Coronary artery (tissue), 2 donors: ENCODE measurements at regions not wholly inside any gene's neighbourhood (a gene's known extent, or its start where the extent isn't known, plus 50 kb on each side); places are given as distances from the start of the nearest gene placed in this dataset.

ENCODE experiments used
- DNase-seq: peaks from one replicate; pipeline ENCODE4 v3.0.0-alpha.2; 2017; ENCODE audit warnings: low spot score
- H3K27ac ChIP-seq, 2 donors: fragments of 200-600 bp; sonication (generic); one replicate each; pipeline ENCODE4 v1.5.1; 2016 to 2019
- H3K4me3 ChIP-seq: fragments of 200-600 bp; sonication (generic); 2 replicates; pipeline ENCODE4 v1.5.1; 2016; ENCODE audit warnings: mild to moderate bottlenecking, moderate library complexity
- TF ChIP-seq, protein P1 (sequence below): fragments of 200-600 bp; sonication (generic); IDR thresholded peaks from one replicate; pipeline ENCODE4 v1.5.1; 2019; ENCODE audit warnings: antibody characterized with exemption

- TF ChIP-seq, protein P1, sequence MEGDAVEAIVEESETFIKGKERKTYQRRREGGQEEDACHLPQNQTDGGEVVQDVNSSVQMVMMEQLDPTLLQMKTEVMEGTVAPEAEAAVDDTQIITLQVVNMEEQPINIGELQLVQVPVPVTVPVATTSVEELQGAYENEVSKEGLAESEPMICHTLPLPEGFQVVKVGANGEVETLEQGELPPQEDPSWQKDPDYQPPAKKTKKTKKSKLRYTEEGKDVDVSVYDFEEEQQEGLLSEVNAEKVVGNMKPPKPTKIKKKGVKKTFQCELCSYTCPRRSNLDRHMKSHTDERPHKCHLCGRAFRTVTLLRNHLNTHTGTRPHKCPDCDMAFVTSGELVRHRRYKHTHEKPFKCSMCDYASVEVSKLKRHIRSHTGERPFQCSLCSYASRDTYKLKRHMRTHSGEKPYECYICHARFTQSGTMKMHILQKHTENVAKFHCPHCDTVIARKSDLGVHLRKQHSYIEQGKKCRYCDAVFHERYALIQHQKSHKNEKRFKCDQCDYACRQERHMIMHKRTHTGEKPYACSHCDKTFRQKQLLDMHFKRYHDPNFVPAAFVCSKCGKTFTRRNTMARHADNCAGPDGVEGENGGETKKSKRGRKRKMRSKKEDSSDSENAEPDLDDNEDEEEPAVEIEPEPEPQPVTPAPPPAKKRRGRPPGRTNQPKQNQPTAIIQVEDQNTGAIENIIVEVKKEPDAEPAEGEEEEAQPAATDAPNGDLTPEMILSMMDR = no peak
- Histone ChIP-seq H3K4me3 (no peak overlapping the region), H3K27ac (no peak overlapping the region)
- DNase-seq = no peak
These were observed 104.5 kb downstream of the NGF start for GRCh38 chr1:115233598-115233997.

GRCh38 chr1:115230281-115230680, 107.8 kb downstream of the NGF start:
- no peak overlapping the region for H3K4me3 ChIP-seq
- TF ChIP-seq, protein P1 = no peak
- H3K27ac ChIP-seq = no peak overlapping the region
- no peak for DNase-seq

DNA sequence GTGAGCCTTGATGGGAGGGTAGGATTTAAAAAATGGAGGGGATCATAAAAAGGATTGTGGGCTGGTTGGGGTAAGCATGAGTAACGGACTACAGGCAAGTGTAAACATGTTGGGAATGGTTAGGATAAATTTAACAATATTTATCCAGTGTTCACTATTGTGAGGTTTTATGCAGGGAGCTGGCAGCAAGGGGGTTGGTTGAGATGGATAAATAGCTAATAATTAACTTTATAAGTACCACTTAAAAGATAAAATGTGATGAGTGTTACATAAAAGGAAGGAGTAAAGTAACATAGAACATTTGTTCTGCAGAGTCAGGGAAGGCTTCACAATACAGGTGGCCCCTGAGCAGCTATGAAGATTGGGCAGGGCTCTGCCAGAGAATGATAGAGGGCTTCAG, 109.0 kb downstream of the NGF start:
- Histone ChIP-seq H3K27ac (no peak overlapping the region), H3K4me3 (no peak overlapping the region)
- TF ChIP-seq, protein P1 = no peak
- DNase-seq = no peak

DNA sequence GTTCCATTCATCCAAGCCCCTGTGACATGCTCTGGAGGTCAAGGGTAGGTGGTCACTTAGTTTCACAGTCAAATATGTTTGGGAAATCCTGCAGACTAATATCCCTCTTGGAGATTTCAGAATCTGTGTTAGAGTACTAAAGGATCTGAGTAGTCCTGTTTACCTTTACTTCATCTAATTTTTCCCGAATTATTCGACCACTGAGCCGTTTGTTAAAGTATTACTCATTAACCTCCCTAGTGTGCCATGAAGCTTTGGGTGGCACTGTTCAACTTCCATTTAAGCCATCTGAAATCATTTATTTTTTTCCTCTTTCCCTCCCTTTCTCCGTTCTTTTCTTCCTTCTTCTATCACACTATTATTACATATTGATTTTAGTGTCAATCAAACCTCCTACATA, 109.9 kb downstream of the NGF start:
- H3K27ac ChIP-seq = no peak overlapping the region
- no peak overlapping the region for H3K4me3 ChIP-seq
- DNase-seq = no peak
- TF ChIP-seq, protein P1 = no peak

GRCh38 chr1:115227346-115228082, 110.5 kb downstream of the NGF start:
- TF ChIP-seq, protein P1 = no peak
- no peak overlapping the region for H3K27ac ChIP-seq
- DNase-seq = no peak
- no peak overlapping the region for H3K4me3 ChIP-seq

DNA sequence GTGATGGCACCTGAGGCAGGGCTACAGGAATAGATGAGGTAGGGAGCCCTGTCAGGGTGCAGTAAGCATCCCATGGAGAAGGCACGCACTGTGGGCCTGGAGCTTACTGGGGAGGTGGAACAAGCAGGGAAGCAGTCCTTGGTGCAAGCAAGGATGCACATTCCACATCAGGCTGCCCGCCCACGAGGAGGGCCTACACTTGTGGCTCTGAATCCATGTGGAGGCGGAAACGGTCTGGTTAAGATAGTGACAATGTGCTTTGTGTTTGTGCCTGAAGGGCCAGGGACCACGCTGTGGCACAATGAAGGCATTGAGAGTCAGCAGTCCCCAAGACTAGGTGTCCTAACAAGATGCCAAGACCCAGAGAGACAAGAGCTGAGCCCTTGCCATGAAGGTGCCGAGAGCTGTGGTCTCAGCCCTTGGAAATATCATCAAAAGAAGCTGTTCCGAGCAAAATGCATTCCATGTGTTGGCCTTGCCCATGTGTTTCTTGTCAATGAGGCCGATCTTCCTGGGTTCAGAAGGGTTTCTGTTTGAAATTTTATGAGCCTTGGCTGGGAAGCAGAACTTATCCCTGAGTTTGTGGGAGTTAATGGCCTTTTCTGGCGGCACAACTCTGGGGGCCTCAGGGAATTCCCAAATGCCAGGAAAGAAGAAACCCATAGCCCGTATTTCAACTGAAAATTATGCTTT, 111.9 kb downstream of the NGF start:
- H3K27ac ChIP-seq = no peak overlapping the region
- TF ChIP-seq, protein P1 = no peak
- no peak overlapping the region for H3K4me3 ChIP-seq
- DNase-seq = no peak

GRCh38 chr1:115224636-115225035, 113.4 kb downstream of the NGF start:
- TF ChIP-seq, protein P1 = no peak
- no peak overlapping the region for H3K27ac ChIP-seq
- H3K4me3 ChIP-seq = no peak overlapping the region
- DNase-seq = no peak
